ENCODE measurements at regions not wholly inside any gene's neighbourhood (a gene's known extent, or its start where the extent isn't known, plus 50 kb on each side); places are given as distances from the start of the nearest gene placed in this dataset.

DNA sequence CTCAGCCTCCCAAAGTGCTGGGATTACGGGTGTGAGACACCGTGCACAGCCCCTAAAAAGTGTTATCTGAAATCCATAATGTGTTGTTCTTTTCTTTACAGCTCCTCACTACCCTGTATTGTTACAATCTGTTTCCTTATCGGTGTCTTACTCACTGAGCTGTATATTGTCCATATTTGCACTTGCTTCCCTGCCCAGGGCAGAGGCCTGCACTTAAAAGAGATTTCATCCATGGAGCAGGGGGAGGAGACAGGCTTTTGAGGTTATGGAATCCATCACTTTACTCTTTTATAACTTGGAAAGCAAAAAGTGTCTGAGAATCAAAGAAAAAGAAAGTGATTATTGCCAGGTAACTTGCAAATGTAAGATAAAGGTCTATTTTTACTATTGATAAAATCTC, 251.0 kb downstream of the DIO2 start:
- TF ChIP-seq, protein P1, sequence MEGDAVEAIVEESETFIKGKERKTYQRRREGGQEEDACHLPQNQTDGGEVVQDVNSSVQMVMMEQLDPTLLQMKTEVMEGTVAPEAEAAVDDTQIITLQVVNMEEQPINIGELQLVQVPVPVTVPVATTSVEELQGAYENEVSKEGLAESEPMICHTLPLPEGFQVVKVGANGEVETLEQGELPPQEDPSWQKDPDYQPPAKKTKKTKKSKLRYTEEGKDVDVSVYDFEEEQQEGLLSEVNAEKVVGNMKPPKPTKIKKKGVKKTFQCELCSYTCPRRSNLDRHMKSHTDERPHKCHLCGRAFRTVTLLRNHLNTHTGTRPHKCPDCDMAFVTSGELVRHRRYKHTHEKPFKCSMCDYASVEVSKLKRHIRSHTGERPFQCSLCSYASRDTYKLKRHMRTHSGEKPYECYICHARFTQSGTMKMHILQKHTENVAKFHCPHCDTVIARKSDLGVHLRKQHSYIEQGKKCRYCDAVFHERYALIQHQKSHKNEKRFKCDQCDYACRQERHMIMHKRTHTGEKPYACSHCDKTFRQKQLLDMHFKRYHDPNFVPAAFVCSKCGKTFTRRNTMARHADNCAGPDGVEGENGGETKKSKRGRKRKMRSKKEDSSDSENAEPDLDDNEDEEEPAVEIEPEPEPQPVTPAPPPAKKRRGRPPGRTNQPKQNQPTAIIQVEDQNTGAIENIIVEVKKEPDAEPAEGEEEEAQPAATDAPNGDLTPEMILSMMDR (IDR thresholded peaks at IDR 0.05; ENCODE audit: low read length): no peak
- TF ChIP-seq EZH2 (IDR thresholded peaks at IDR 0.05; ENCODE audit: borderline replicate concordance, low read length): no peak
